GM21619 (cell line): ENCODE measurements at regions not wholly inside any gene's neighbourhood (a gene's known extent, or its start where the extent isn't known, plus 50 kb on each side); places are given as distances from the start of the nearest gene placed in this dataset.

Experiments
- ATAC-seq: cut with Tn5 transposase; IDR thresholded peaks from one replicate; pipeline ENCODE4 v1.9.1; 2021; ENCODE audit not compliant: unreplicated experiment

- no peak for ATAC-seq
These were observed 224.5 kb downstream of the GADD45G start for GRCh38 chr9:89829346-89829745.

- no peak for ATAC-seq
These were observed 230.9 kb downstream of the GADD45G start for GRCh38 chr9:89835666-89836065.

DNA sequence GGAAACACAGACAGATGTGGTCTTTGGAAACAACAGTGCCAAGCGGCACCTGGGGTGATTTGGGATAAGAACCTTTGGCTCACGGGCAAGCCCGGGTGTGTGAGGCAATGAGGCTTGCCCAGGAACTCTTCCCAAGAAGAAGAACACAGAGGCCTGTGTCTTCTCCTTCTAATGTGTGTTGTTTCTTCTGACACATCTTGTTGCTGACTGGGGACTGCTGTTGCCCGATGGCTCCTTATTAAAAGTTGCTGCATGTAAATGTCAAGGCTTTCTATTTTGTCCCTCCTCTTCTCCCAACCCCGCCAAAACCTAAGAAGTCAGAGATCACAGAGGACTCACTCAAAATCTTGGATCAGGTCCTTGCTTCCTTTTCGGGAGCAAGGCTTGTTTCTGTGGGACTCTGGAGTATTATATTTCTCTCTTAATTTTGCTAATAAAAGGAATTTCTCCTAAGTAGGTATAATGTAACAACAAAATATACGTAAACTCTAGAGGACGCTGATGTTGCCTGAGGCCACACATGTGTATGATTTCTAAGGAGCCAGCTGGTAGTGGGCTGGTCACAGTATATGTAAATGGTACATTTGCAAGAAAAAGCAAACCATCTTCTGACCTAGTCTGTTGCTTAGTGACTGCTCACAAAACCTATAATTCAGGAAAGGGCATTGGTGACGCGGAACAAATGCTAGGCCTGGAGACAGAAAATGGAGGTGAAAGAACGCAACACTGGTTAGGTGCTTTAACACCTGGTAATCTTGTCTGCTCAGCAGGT lies 232.5 kb downstream of the GADD45G start:
- ATAC-seq: no peak

DNA sequence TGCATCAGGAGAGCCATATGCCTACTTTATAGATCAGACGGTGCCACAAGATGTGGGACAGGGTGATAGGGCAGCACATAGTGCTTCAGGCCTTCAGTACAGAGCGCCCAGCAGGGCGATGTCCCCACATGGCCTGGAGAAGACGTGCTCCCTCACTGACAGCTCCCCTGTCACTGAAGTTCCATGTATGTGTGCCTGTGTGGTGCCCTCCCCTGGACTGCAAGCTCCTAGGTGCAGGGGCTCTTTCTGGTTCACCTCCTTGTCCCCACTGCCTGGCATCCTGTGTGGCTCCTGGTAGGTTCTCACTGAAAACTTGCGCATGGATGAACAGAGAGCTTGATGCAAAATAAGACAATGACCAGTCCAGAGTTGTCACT lies 233.1 kb downstream of the GADD45G start:
- ATAC-seq: no peak

- no peak for ATAC-seq
These were observed 233.8 kb downstream of the GADD45G start for GRCh38 chr9:89838621-89839020.

DNA sequence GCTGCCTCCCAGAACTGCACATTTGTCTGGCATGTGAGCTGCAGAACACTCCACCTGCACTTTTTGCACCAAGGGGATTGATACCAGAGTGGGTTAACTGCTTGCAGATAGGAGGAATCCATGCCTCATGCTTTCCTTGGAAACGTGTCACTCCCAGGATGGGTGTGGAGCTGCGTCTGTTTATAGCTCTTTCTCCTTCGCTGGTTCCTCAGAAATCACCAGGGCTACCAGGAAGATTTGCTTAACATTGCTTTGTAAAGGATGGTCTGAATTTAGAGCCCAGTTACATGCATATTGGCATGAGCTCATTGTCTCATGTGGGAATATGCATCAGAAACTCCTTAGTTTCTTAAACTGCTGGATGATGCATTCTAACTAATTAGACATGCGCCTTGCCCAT lies 234.6 kb downstream of the GADD45G start:
- ATAC-seq: no peak

DNA sequence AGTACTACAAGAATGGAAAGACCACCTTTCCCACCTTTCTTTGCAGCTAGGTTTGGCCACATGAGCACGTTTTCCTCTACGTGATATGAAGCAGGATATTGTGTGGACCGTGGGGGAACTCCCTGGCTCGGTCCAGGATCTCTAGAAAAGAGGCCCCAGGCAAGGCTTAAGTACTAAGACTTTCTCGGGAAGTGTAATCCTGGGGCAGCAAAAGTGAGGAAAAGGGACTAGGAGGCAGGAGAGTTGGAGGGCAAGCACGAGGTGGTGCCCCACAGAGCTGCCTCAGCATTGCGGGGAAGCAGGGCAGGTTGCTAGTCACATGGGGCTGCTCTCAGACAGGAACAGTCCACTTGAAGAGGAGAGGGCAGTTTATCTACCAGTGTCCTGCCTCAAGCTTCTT lies 235.1 kb downstream of the GADD45G start:
- ATAC-seq: no peak

- no peak for ATAC-seq
These were observed 236.6 kb downstream of the GADD45G start for GRCh38 chr9:89841456-89841855.

- ATAC-seq: no peak
These were observed 237.5 kb downstream of the GADD45G start for GRCh38 chr9:89842267-89842768.

DNA sequence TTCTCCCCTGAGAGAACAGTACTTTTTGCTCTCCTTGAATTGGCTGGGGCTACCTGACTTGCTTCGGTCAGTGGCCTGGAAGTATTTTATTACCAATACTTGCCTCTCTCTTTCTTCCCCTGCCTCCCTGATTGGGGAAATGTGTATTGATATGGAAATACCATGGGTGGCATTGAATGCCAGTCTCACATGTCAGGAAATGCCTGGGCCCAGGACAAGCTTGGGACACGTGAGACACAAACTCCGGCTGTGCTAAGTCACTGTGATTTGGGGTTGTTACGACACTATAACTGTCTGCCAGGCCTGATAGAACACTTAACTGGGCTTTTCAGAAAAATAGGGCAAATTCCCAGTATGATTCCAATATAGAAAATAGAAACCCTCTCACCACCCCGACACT lies 238.3 kb downstream of the GADD45G start:
- ATAC-seq: no peak

DNA sequence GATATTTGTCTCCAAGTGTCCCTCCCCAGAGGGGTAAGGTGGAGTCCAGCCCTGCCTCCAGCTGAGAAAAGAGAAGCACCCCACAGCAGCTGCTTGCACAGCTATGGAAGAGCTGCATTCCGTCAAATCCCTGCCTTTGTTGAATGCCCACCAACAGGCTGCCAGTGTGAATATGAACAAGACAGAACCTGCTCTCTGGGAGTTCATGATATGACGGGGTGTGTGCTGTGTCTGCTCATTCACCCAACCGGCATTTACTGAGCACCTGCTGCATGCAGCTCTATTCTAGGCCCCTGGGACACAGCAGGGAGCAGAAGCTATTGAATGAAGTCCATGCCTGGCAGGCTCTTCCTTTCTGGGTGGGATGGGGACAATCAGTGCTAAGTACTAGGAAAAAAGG lies 238.8 kb downstream of the GADD45G start:
- no peak for ATAC-seq

DNA sequence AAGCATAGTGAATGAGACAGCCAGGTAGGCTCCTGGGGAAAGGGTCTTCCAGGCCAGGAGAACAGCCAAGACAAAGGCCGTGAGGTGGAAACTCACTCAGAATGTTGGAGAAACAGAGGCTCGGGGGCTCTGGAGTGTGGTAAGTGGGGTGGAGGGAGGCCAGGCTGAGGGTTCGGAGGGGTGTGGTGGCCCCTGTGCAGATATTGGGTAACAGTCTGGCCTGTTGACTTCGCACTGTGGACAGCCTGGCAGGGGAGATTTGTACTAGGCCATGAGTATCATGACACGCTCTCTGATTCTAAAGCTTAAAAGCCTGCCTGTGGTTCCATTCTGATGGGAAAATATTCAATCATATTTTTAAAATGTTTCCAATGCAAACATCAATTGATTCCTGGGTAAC lies 239.3 kb downstream of the GADD45G start:
- ATAC-seq: no peak

DNA sequence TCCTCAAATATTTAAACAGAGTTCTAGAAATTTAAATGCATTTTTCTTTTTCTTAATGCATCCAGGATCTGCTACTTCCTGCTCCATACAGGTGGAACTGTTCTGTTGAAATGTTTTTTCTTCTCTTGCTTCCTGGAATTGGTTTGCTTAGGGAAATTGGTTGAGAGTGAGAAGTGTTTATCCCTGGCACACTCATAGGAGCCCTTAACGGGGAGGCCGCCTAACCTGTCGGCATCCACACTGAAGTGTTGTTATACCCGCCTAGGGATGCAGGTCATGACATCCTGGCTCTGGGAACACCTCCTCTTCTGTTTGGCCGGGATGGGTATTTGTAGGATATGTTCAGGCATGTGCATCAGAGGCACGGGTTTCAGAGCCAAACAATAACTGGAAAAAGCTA lies 239.7 kb downstream of the GADD45G start:
- no peak for ATAC-seq

DNA sequence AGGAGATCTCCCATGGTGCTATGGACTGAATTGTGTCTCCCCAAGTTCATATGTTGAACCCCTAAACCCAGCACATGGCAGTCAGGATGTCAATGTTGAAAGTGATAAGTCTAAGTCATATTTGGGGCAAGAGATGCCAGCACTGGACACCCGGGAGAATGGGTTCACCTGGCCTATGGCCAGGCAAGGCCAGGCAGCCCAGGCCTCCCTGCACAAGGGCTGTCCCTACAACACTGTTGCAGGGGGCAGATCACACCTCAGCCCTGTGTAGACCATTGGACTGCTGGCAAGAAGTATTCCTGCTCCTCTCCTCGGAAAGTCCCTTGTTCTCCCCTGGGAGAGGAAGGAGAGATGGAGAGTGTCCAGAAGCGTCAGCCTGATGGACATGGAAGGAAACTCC lies 240.5 kb downstream of the GADD45G start:
- no peak for ATAC-seq

DNA sequence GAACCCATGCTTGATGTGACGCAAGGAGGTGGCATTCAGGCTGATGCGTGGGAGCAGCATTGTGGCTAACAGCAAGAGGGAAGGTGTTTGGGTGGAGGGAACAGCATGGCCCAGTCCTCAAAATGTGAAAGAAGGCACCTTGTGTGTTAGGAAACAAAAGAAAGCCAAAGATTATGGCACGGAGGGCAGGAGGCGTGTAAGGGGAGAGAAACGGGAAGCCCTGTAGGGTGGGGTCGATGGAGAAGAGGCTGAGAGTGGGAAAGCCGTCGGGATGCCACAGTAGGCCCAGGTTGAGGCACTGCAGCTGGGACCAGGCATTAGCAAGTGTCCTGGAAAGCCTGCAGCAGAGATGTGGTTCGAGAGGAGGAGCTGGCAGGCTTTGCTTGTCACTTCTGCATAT lies 241.1 kb downstream of the GADD45G start:
- ATAC-seq: no peak

GRCh38 chr9:89848060-89849040 lies 243.5 kb downstream of the GADD45G start:
- no peak for ATAC-seq

GRCh38 chr9:89849096-89849495 lies 244.3 kb downstream of the GADD45G start:
- no peak for ATAC-seq

- ATAC-seq: no peak
These were observed 245.3 kb downstream of the GADD45G start for GRCh38 chr9:89850153-89850552.

DNA sequence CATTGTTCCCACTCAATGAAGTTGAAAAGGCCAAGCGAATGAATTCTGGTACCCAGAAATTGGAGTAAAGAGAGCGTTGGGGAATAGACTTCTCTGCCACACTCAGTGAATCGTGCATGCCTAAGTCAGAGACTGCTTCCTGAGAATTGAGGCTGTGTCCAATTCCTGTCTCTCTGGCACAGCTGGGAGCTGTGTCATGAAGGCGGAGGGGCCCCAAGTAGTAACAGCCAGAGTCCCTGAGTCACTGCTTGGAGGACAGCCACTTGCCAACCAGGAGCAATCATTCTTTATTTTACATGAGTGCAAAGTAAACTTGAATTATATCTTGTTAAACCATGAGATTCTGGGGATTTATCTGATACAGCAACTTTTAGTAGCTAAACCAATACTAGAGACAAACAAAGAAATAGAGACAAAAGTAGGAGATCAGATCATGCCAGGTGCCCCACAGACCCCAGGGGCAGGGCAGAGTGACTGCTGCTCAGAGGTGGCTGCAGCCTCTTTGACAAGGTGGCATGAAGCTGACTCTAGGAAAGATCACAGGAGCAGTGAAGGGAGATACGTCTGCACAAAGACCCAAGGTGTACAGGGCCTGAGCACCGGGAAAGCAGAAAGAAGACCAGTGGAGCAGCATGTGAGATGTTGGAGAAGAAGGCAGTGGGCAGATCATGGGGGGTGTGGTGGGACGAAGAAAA lies 246.0 kb downstream of the GADD45G start:
- no peak for ATAC-seq

DNA sequence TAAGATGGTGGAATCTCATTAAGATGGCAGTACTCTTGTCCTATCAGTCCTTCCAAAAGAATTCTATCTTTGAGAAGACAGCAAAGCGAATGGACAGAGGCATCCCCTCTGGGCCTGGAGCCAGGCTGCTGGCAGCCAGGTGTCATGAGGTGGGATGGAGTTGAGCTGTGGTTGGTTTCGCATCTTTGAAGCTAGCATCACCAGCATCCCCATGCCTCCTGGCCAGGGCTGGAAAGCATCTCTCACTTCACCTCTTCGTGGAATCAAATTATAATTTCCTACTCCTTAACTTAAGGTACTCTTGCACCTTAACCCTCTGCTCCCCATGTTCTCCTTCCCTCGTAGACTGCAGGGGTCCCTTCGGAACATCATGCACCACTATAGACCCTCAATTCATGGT lies 248.3 kb downstream of the GADD45G start:
- ATAC-seq: no peak

DNA sequence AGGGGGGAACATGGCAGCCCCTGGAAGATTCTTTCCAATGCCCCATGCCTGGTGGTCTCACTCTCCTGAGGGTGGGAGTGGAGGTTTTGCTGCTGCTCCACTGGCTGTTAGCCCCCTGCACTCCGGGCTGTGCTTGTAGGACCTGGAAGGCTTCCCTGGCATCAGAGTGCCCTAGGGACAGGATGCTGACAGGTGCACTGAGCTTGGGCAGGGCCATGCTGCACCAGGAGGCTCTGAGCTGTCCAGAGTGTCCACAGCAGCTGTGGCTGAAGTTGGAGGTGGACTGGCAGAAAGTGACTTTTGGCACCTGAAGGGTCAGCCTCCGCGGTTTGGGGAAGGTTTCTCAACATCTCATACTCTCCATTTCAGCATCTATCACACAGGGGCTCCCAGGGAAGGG lies 249.1 kb downstream of the GADD45G start:
- no peak for ATAC-seq
